Activated CD8-positive, alpha-beta memory T cell treated with anti-CD3 and anti-CD28 coated beads, Interleukin-2, amount 50 U/mL, for 24 hours (primary cell): ENCODE measurements at regions not wholly inside any gene's neighbourhood (a gene's known extent, or its start where the extent isn't known, plus 50 kb on each side); places are given as distances from the start of the nearest gene placed in this dataset.

ENCODE experiments used
- DNase-seq: peaks from one replicate; pipeline ENCODE4 v3.0.0-alpha.2; 2020; ENCODE audit errors: extremely low read depth

DNA sequence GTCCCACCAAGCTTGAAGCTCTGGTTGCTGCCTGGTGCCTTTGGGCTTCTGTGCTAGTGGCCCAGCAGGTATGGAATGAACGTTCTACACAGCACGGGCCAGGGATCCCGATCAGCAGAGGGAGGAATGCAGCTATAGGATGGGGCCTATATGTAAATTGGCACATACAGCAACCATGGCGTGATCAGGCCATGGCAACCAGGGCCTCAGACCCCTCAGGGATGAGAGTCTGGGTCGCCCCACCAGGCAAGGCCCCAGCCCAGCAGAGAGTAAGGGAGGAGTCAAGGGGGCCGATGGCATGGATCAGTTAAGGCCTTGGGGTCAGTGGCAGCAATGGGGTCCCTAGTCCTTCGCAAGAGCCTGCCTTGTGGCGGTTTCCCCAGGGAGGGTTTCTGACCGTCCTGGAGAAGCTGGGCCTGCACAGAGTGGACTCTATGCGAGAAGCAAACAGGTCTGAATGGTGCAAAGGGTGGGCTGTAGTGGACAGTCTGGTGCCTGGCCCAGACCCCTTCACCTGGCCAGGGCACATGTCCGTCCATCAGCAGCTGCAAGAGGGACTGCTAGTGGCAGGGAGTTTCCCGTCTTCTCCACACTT lies 98.2 kb upstream of the SLC22A11 start:
- no peak for DNase-seq

GRCh38 chr11:64458997-64459396 lies 96.7 kb upstream of the SLC22A11 start:
- DNase-seq: no peak

- no peak for DNase-seq
These were observed 96.1 kb upstream of the SLC22A11 start for GRCh38 chr11:64459609-64460008.

GRCh38 chr11:64461081-64461480 lies 94.7 kb upstream of the SLC22A11 start:
- DNase-seq: no peak

DNA sequence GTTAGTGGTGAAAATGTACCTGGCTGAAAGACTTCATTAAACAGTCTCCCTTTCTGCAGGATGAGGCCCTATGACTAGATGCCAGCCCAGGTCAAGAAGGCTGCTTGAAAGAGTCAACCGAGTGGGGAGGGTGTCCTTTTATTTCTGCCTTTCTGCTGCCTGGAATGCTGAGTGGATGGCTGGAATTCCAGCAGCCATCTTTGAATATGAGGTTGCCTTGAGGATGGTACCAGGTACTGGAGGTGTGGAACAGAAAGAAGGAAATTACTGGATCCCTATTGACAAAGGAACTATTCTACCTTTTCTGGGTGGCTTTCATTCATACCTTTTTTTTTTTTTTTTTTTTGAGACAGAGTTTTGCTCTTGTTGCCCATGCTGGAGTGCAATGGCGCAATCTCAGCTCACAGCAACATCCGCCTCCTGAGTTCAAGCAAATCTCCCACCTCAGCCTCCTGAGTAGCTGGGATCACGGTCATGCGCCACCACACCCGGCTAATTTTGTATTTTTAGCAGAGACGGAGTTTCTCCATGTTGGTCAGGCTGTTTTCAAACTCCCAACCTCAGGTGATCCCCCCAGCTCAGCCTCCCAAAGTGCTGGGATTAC lies 89.5 kb upstream of the SLC22A11 start:
- no peak for DNase-seq

DNA sequence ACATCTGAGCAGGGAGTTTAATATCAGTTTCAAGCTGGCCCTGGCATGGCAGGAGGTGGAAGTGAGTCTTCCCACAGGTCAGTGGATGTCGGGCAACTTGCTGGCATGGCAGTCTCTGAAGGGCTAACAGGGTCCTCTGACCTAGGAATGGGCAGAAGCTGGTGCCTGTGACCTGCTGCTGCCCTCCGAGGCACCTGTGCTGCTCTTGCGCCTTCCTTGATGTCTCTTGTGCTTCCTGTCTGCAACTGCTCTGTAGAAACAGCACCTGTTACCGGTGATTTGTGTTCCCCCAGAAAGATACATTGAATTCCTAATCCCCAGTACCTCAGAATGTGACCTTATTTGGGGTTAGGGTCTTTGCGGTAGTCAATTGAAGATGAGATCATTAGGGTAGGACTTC lies 86.5 kb upstream of the SLC22A11 start:
- no peak for DNase-seq

DNA sequence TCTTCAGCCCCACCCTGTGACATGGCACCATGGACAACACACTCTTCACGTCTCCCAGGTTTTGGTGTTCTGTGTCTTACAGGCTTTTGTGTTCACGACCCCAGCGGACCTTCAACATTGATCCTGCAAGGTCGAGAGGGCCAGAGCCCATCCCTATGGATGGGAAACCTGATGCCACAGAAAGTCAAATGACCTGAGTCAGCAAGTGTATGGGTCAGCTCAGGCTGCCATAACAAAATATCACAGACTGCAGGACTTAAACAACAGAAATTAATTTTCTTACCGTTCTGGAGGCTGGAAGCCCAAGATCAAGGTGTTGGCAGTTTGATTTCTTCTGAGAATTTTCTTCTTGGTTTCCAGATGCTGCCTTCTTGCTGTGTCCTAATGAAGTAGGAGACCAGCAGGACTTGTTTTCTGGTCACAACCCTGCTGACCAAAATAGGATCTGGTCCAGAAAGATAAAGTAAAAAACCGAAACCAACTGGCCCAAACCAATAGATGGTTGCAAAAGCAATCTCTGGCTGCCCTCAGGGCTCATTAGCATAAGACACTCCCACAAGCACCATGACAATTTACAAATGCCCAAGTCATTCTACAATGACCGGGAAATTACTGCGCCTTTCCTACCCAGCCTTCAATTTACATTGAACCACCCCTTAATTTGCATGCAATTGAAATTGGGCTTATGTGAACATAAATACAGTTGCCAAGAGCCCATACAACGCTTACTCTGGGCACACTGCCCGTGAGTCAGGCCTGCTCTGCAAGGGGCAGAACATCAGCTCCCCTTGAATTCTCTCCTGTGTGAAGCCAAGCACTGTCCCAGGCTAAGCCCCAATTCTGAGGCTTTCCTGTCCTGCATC lies 82.9 kb upstream of the SLC22A11 start:
- DNase-seq: no peak

DNA sequence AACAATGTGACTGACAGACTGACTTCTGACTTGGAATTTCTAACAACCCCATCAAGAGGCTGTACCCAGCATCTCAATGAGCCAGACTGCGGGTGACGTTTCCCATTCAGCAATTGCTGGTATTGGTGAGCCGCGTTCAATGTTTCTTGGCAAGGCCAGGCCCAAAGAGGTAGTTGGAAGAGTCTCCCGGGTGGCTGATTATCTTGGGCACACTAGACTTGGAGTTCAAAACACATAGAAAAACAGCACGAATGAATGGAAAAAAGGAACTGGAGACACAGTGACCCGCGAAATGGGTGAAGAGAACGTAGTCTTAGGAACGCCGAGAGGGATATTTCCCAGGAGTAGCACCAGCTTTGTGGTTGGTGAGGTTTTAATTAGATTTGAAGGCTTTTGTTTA lies 81.1 kb upstream of the SLC22A11 start:
- no peak for DNase-seq

DNA sequence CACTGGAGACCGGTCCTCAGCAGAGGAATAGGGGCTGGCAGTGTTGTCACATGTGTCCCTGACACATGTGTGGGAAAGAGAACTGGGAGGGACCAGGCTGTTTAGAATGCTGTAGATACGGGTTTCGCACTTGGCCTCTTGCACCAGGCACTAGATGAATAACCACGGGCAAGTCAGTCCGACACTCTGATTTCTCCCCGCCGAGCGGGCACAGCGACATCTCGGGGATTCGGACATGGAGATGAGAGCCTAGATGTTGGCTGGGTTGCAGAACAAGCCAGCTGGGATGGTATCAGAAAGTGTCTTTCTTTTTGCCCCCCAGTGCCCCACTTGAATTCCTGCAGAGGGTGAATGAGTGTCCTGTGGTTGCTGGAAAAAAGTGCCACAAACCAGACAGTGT lies 80.6 kb upstream of the SLC22A11 start:
- no peak for DNase-seq

DNA sequence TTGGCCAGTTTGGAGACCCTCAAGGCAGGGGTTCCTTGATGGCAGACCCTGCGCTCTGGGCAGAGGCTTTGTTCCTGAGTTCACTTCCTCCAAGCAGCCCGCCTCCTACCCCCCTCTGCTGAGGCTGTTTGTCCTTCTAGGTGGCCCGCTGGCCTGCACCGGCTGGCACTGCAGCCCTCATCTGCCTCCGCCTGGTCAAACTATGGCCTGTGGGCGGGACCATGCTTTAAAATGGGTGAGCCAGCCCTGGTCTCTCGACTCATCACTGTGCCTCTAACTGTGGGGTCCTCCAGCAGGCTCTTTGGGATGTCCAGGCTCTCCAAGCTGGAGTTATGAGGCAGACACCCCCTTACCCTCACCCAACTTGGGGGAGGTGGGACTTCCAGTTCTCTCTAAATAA lies 78.9 kb upstream of the SLC22A11 start:
- DNase-seq: no peak

DNA sequence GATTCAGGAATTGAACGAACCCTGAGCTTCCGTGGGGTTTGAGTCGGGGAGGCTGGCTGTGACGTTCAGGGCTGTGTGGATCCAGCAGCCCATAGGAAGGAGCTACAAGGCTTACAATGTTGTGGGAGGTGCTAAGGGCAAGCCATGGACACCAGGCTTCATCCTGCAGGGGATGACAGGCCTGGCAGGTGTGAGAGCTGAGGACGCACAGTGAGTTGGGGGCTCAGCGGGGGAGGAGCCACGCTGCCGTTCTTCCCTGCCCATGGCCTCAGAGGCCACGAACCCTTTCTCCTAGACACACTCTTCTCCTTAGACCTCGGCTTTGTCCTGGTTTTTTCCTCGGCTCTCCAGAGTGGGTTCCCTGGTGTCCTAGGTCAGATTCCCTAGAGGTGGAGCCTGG lies 78.1 kb upstream of the SLC22A11 start:
- no peak for DNase-seq

DNA sequence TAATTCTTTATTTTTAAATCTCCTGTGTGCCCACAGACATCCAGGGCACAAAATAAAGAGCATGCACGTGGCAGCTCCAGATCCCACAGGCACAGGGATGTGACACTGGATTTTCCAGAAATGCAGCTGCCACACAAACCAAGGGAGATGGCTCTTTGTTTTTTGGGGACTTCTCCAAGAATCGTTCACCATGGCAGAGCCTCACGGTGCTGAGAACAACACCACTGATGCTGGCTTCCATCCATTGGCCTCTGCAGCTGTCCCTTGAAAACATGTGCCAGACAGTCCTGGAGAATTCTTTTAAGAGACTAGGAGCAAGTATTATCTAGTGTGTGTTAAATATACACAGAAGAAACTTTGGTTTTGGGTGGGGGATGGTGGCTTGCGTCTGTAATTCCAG lies 73.2 kb upstream of the SLC22A11 start:
- DNase-seq: no peak

DNA sequence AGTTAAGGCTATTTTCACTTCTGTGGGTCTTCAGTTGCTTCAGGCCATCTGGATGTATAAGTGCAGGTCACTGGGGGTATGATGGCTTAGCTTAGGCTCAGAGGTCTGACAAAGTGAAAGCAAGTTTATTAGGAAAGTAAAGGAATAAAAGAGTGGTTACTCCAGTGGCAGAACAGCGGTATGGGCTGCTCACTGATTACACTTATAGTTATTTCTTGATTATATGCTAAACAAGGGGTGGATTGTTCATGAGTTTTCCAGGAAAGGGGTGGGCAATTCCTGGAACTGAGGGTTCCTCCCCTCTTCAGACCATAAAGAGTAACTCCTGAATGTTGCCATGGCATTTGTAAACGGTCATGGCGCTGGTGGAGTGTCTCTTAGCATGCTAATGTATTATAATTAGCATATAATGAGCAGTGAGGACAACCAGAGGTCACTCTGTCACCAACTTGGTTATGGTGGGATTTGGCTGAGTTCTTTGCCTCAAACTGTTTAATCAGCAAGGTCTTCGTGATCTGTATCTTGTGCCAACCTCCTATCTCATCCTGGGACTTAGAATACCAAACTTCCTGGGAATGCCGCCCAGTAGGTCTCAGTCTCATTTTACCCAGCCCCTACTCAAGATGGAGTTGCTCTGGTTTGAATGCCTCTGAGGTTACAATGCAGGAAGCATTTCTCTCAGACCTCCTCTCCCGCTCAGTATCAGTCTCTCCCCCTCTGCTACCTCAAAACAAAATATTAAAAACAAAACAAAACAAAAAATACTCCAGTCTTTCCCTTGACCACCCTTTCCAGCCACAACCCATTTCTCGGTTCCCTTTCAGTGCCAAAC lies 71.3 kb upstream of the SLC22A11 start:
- DNase-seq: no peak

DNA sequence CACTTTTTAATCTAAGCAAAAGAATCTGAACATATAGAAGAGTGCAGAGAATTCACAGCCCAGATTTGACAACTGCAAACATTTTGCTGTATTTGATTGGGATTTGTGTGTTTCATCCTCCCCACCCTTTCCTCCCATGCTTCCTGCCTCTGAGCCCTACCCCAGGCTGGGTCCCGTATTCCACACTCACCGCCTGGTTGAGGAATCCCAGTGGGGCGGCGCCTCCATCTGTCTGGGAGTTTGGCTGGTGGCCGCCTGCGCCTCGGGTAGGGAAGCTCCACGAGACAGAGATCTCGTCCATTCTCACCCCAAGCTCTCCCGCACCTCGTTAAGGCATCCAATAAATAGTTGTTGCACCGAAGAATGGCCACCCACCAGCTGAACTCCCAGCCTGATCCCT lies 70.7 kb upstream of the SLC22A11 start:
- no peak for DNase-seq

GRCh38 chr11:64489831-64490441 lies 65.8 kb upstream of the SLC22A11 start:
- DNase-seq: no peak

GRCh38 chr11:64490562-64491216 lies 65.1 kb upstream of the SLC22A11 start:
- no peak for DNase-seq

DNA sequence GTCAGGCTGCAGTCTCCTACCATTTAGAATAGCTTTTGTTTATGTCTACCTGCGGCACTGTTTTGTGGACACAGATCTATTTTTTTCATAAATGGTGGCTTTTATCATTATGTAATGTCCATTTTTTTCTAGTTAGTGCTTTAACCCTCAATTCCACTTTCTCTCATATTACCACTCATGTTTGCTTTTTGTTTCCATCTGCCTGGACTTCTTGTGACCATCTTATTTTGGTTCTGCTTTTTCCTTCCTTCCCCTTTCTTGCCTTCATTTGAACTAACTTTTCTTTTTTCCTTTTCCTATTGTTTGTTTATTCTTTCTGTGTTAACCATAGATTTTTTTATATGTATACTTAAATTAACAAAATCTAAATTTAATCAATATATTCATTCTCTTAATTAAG lies 63.2 kb upstream of the SLC22A11 start:
- no peak for DNase-seq

- no peak for DNase-seq
These were observed 57.6 kb upstream of the SLC22A11 start for GRCh38 chr11:64498136-64498535.

DNA sequence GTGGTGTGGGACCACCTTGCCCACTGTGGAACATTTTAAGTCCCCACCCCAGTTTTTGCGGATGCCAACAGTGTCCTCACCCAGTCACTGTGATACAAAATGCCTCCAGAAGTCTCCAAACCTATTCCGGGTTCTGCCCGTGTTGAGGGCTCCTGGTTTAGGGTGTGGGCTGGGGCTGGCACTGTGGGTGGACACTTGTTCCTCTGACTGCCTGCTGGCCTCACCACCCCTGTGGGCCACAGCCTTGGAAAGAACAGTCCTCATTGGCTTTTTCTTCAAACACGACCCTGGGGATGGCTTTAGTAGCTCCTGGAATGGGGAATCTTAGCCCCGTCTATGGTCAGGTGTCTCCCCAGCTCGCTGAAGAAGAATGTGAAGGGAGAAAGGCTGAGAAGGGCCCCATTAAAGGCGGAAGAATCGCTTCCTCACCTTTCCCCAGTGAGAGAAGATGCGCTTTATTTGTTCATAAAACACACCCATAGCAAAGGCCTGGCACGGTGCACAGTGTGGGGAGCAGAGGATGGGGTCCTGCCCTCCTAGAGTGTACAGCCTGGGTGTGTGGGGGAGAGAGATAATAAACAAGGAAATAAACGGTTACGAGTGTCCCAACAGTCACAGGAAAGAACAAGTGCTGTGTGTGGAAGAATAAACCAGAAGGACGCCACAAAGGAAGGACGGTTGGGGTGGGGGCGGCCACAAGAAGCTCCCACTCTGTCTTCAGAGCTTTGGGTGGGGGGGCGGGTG lies 56.3 kb upstream of the SLC22A11 start:
- DNase-seq: no peak

GRCh38 chr11:64500176-64501013 lies 55.3 kb upstream of the SLC22A11 start:
- no peak for DNase-seq
